Caco-2 (cell line): ENCODE measurements at regions not wholly inside any gene's neighbourhood (a gene's known extent, or its start where the extent isn't known, plus 50 kb on each side); places are given as distances from the start of the nearest gene placed in this dataset.

Source experiments
- BruUV-seq: library from RNA; stranded (reverse); fragments of 400-500 nt; replicated peaks from 2 replicates; lab custom pipeline; 2021; lab: Mats Ljungman, UMichigan
- CTCF ChIA-PET: fragments of 300-600 bp; sonication (Branson Sonifier 250); formaldehyde crosslinking; loops from one replicate; lab custom pipeline; 2022; ENCODE audit warnings: antibody characterized with exemption; lab: Charles Lee
- POLR2A ChIA-PET: fragments of 300-600 bp; sonication (Branson Sonifier 250); formaldehyde crosslinking; loops from one replicate; lab custom pipeline; 2022; ENCODE audit warnings: antibody characterized with exemption; lab: Charles Lee
- DNase-seq, 2 experiments: peaks; one replicate each; pipeline versions ENCODE4 v3.0.0 to v3.0.0-alpha.2; 2020 to 2022
- H3K27me3 ChIP-seq: replicated peaks from 2 replicates; pipeline ENCODE4 v1.6.0; 2011; ENCODE audit warnings: low read length; ENCODE audit not compliant: control insufficient read depth, insufficient read depth
- H3K36me3 ChIP-seq: 2 replicates; pipeline ENCODE4 v1.5.1; 2011; ENCODE audit warnings: low read length; ENCODE audit not compliant: control insufficient read depth, insufficient read depth
- H3K4me1 ChIP-seq: fragments of 250-450 bp; sonication (Bioruptor Pico); 2 replicates; pipeline ENCODE4 v1.5.1; 2020; ENCODE audit warnings: mild to moderate bottlenecking
- H3K4me3 ChIP-seq: 2 replicates; pipeline ENCODE4 v1.5.1; 2011; ENCODE audit warnings: low read depth, mild to moderate bottlenecking, control low read depth, low read length
- H3K9me3 ChIP-seq: fragments of 250-450 bp; sonication (Bioruptor Pico); 2 replicates; pipeline ENCODE4 v1.5.1; 2020; ENCODE audit warnings: mild to moderate bottlenecking, moderate library complexity
- H3K27ac Mint-ChIP-seq: one replicate; pipeline ENCODE4 v1.8.0; 2022; ENCODE audit warnings: mixed read lengths; ENCODE audit not compliant: unreplicated experiment
- H3K27me3 Mint-ChIP-seq: one replicate; pipeline ENCODE4 v1.8.0; 2022; ENCODE audit warnings: mixed read lengths; ENCODE audit not compliant: insufficient read depth, unreplicated experiment
- H3K36me3 Mint-ChIP-seq: one replicate; pipeline ENCODE4 v1.8.0; 2022; ENCODE audit warnings: mild to moderate bottlenecking, mixed read lengths; ENCODE audit not compliant: insufficient read depth, unreplicated experiment
- H3K4me1 Mint-ChIP-seq: one replicate; pipeline ENCODE4 v1.8.0; 2022; ENCODE audit warnings: low read depth, mixed read lengths; ENCODE audit not compliant: unreplicated experiment
- H3K4me3 Mint-ChIP-seq: one replicate; pipeline ENCODE4 v1.8.0; 2022; ENCODE audit warnings: mild to moderate bottlenecking, moderate library complexity, mixed read lengths; ENCODE audit not compliant: unreplicated experiment
- H3K9me3 Mint-ChIP-seq: one replicate; pipeline ENCODE4 v1.8.0; 2022; ENCODE audit warnings: mixed read lengths; ENCODE audit not compliant: unreplicated experiment
- CTCF ChIP-seq, 2 experiments: fragments of 200-600 bp in 1 of 2; IDR thresholded peaks; 1 replicate in 1 of 2; 2 replicates in 1 of 2; pipeline versions ENCODE4 v1.5.1 to v1.8.0; 2011 to 2022; ENCODE audit warnings: antibody characterized with exemption in 1 of 2, control low read depth in 1 of 2, inconsistent platforms in 1 of 2, low read depth in 1 of 2, low read length in 1 of 2, mild to moderate bottlenecking in 1 of 2, moderate library complexity in 1 of 2; ENCODE audit not compliant: insufficient read depth in 1 of 2, severe bottlenecking in 1 of 2, unreplicated experiment in 1 of 2
- intact Hi-C: fragments of 100-400 bp; cut with micrococcal nuclease; formaldehyde crosslinking; loops from one replicate; pipeline ENCODE4 v1.10.0; 2022; ENCODE audit not compliant: unreplicated experiment

GRCh38 chr18:53862921-53863320, 361.5 kb downstream of the MBD2 start:
- BruUV-seq = no TSS peak
- Histone ChIP-seq H3K4me3 (no peak overlapping the region), H3K4me1 (no peaks in the 10 kb centered on the region), H3K36me3 (no peaks in the 10 kb centered on the region), H3K27me3 (no peaks in the 10 kb centered on the region), H3K9me3 (no peaks in the 10 kb centered on the region)
- Mint-ChIP-seq H3K36me3 (no peaks in the 10 kb centered on the region), H3K27me3 (peaks cover 4% of the 10 kb centered on the region), H3K27ac (no peak overlapping the region), H3K9me3 (no peaks in the 10 kb centered on the region), H3K4me1 (no peaks in the 10 kb centered on the region), H3K4me3 (no peak overlapping the region)
- intact Hi-C loops = loop anchor here (10.0 kb wide), 1 partner anchor 298 kb away; no protein-coding TSS in a partner anchor
- TF ChIP-seq CTCF (IDR thresholded peaks at IDR 0.05; ENCODE audit: insufficient read depth in 1 of 2, low read depth in 1 of 2, low read length in 1 of 2, severe bottlenecking in 1 of 2, unreplicated experiment in 1 of 2) = no peak
- ChIA-PET POLR2A (no interaction called here), CTCF (no interaction called here)
- DNase-seq = no peak

- Histone ChIP-seq H3K4me1 (no peaks in the 10 kb centered on the region), H3K27me3 (no peaks in the 10 kb centered on the region), H3K36me3 (no peaks in the 10 kb centered on the region), H3K9me3 (no peaks in the 10 kb centered on the region), H3K4me3 (no peak overlapping the region)
- no peak overlapping the region for H3K27ac Mint-ChIP-seq
- no peak for DNase-seq
- no peaks in the 10 kb centered on the region for H3K36me3 Mint-ChIP-seq
- H3K27me3 Mint-ChIP-seq = peaks cover 4% of the 10 kb centered on the region
- TF ChIP-seq CTCF (IDR thresholded peaks at IDR 0.05; ENCODE audit: insufficient read depth in 1 of 2, low read depth in 1 of 2, low read length in 1 of 2, severe bottlenecking in 1 of 2, unreplicated experiment in 1 of 2) = no peak
- no peaks in the 10 kb centered on the region for H3K9me3 Mint-ChIP-seq
- no peaks in the 10 kb centered on the region for H3K4me1 Mint-ChIP-seq
- ChIA-PET POLR2A (no interaction called here), CTCF (no interaction called here)
- no TSS peak for BruUV-seq
- intact Hi-C loops = loop anchor here (10.0 kb wide), 1 partner anchor 296 kb away; no protein-coding TSS in a partner anchor
- H3K4me3 Mint-ChIP-seq = no peak overlapping the region
These were observed 363.3 kb downstream of the MBD2 start for GRCh38 chr18:53861185-53861584.

GRCh38 chr18:53859764-53860163, 364.7 kb downstream of the MBD2 start:
- Mint-ChIP-seq H3K27ac (no peak overlapping the region), H3K36me3 (no peaks in the 10 kb centered on the region), H3K9me3 (no peaks in the 10 kb centered on the region), H3K27me3 (peaks cover 4% of the 10 kb centered on the region), H3K4me3 (no peak overlapping the region), H3K4me1 (no peaks in the 10 kb centered on the region)
- H3K4me1 ChIP-seq = no peaks in the 10 kb centered on the region
- no peak overlapping the region for H3K4me3 ChIP-seq
- ChIA-PET CTCF (no interaction called here), POLR2A (no interaction called here)
- TF ChIP-seq CTCF (IDR thresholded peaks at IDR 0.05; ENCODE audit: insufficient read depth in 1 of 2, low read depth in 1 of 2, low read length in 1 of 2, severe bottlenecking in 1 of 2, unreplicated experiment in 1 of 2) = no peak
- no peaks in the 10 kb centered on the region for H3K36me3 ChIP-seq
- no peaks in the 10 kb centered on the region for H3K9me3 ChIP-seq
- DNase-seq = no peak
- no TSS peak for BruUV-seq
- intact Hi-C loops = loop anchor here (10.0 kb wide), 1 partner anchor 295 kb away; no protein-coding TSS in a partner anchor
- no peaks in the 10 kb centered on the region for H3K27me3 ChIP-seq
